K562 (cell line): ENCODE measurements at regions not wholly inside any gene's neighbourhood (a gene's known extent, or its start where the extent isn't known, plus 50 kb on each side); places are given as distances from the start of the nearest gene placed in this dataset.

ENCODE experiments used
- ARID3A ChIP-seq: IDR thresholded peaks from 2 replicates; pipeline ENCODE4 v1.6.1; 2012; ENCODE audit warnings: low read depth, low read length, improper control_type of control experiment, borderline replicate concordance
- ATF1 ChIP-seq, 2 experiments: fragments of 450-650 bp in 1 of 2; IDR thresholded peaks; 2 replicates each; pipeline ENCODE4 v1.6.1; 2016; ENCODE audit warnings: missing compliant biosample characterization in 1 of 2, missing genetic modification characterization in 1 of 2
- BDP1 ChIP-seq: IDR thresholded peaks from 3 replicates; pipeline ENCODE4 v1.6.1; 2011; ENCODE audit not compliant: insufficient read length, insufficient read depth
- CHAMP1 ChIP-seq: fragments of 450-650 bp; IDR thresholded peaks from 2 replicates; pipeline ENCODE4 v1.6.1; 2016; ENCODE audit warnings: mild to moderate bottlenecking
- E2F1 ChIP-seq: sonication (generic); formaldehyde crosslinking; IDR thresholded peaks from 2 replicates; pipeline ENCODE4 v1.8.1; 2023; ENCODE audit warnings: mild to moderate bottlenecking, missing genetic modification reagents, moderate library complexity
- FOS ChIP-seq: IDR thresholded peaks from 3 replicates; pipeline ENCODE4 v1.6.1; 2011; ENCODE audit not compliant: insufficient read length; ENCODE audit errors: extremely low read depth
- HES1 ChIP-seq: fragments of 450-650 bp; IDR thresholded peaks from 2 replicates; pipeline ENCODE4 v1.6.1; 2016; ENCODE audit warnings: low read depth, mild to moderate bottlenecking, moderate library complexity
- PREB ChIP-seq: sonication (generic); formaldehyde crosslinking; IDR thresholded peaks from 2 replicates; pipeline ENCODE4 v1.8.1; 2023; ENCODE audit warnings: mild to moderate bottlenecking, missing genetic modification reagents
- SMARCB1 ChIP-seq: IDR thresholded peaks from 2 replicates; pipeline ENCODE4 v1.6.1; 2011; ENCODE audit warnings: improper control_type of control experiment, low read depth; ENCODE audit not compliant: insufficient read length
- SREBF2 ChIP-seq: sonication (generic); formaldehyde crosslinking; IDR thresholded peaks from 2 replicates; pipeline ENCODE4 v1.4.0; 2020; ENCODE audit warnings: mild to moderate bottlenecking, missing genetic modification reagents
- VEZF1 ChIP-seq: fragments of 200-800 bp; sonication (Bioruptor generic); IDR thresholded peaks from 2 replicates; pipeline ENCODE4 v1.6.1; 2017; ENCODE audit warnings: missing genetic modification characterization, missing compliant biosample characterization

- TF ChIP-seq ATF1 (CRISPR knock-in tag; IDR thresholded peaks at IDR 0.05) = no peak
- 0 out of 2 replicates have a peak, but pooled peaks have one; percentile 51 for TF ChIP-seq ATF1 (tag; IDR thresholded peaks at IDR 0.05)
- TF ChIP-seq VEZF1 = 0 out of 2 replicates have a peak, but pooled peaks have one; percentile 31
- peak; percentile 78; the same call in 1 of the 2 replicates for TF ChIP-seq ARID3A
- 0 out of 2 replicates have a peak, but pooled peaks have one; percentile 19 for TF ChIP-seq HES1
- no peak for TF ChIP-seq PREB (CRISPR knock-in tag)
- TF ChIP-seq E2F1 = peak; percentile 65; the same call in 1 of the 2 replicates
- no peak for TF ChIP-seq SREBF2 (CRISPR knock-in tag)
- peak; percentile 49 for TF ChIP-seq BDP1
- TF ChIP-seq SMARCB1 = no peak
- TF ChIP-seq CHAMP1 = 0 out of 2 replicates have a peak, but pooled peaks have one; percentile 34
- TF ChIP-seq FOS = no peak
These were observed 111.9 kb downstream of the TRIM27 start (continued) for GRCh38 chr6:28811873-28812272.
